Prostate gland (tissue), 2 donors: ENCODE measurements at regions not wholly inside any gene's neighbourhood (a gene's known extent, or its start where the extent isn't known, plus 50 kb on each side); places are given as distances from the start of the nearest gene placed in this dataset.

Source experiments
- POLR2A ChIP-seq: fragments of 450-650 bp; IDR thresholded peaks from one replicate; pipeline ENCODE4 v1.6.1; 2016; ENCODE audit warnings: antibody characterized with exemption, mild to moderate bottlenecking
- TF ChIP-seq, protein P1 (sequence below), 4 experiments: fragments of 200-600 bp in 2 of 4; fragments of 450-650 bp in 2 of 4; sonication (generic) in 2 of 4; IDR thresholded peaks; 1 replicate in 3 of 4; 2 replicates in 1 of 4; pipeline ENCODE4 v1.5.1; 2016 to 2019; ENCODE audit warnings: antibody characterized with exemption in 4 of 4, mild to moderate bottlenecking in 2 of 4, moderate library complexity in 2 of 4

GRCh38 chr6:78597966-78598365 lies 269.4 kb upstream of the IRAK1BP1 start:
- no peak for TF ChIP-seq POLR2A
- TF ChIP-seq, protein P1, sequence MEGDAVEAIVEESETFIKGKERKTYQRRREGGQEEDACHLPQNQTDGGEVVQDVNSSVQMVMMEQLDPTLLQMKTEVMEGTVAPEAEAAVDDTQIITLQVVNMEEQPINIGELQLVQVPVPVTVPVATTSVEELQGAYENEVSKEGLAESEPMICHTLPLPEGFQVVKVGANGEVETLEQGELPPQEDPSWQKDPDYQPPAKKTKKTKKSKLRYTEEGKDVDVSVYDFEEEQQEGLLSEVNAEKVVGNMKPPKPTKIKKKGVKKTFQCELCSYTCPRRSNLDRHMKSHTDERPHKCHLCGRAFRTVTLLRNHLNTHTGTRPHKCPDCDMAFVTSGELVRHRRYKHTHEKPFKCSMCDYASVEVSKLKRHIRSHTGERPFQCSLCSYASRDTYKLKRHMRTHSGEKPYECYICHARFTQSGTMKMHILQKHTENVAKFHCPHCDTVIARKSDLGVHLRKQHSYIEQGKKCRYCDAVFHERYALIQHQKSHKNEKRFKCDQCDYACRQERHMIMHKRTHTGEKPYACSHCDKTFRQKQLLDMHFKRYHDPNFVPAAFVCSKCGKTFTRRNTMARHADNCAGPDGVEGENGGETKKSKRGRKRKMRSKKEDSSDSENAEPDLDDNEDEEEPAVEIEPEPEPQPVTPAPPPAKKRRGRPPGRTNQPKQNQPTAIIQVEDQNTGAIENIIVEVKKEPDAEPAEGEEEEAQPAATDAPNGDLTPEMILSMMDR (IDR thresholded peaks at IDR 0.05) = no peak
